ENCODE measurements at regions not wholly inside any gene's neighbourhood (a gene's known extent, or its start where the extent isn't known, plus 50 kb on each side); places are given as distances from the start of the nearest gene placed in this dataset.

GRCh38 chr1:230545181-230545580 is 97.1 kb upstream of the COG2 start:
- no peaks in the 10 kb centered on the region for H3K36me3 ChIP-seq (replicated peaks in 1 of 2; ENCODE audit: control insufficient read depth in 1 of 2, insufficient read depth in 2 of 2, low read length in 2 of 2)
- intact Hi-C loops (cut with micrococcal nuclease), result no loop called here
- Mint-ChIP-seq H3K9me3 (peaks cover 0 to 5% (median 2%) of the 10 kb centered on the region in 7 donors), H3K4me1 (peaks cover 2% of the 10 kb centered on the region), H3K4me3 (no peak overlapping the region), H3K27me3 (ENCODE audit: low read depth in 3 of 3) (peaks cover 6 to 17% (median 11%) of the 10 kb centered on the region in 3 donors), H3K27ac (no peak overlapping the region), H3K36me3 (no peaks in the 10 kb centered on the region)
- no peaks in the 10 kb centered on the region for H4K20me1 ChIP-seq (ENCODE audit: insufficient read depth, low read length)
- no peak overlapping the region for H3K9ac ChIP-seq (ENCODE audit: insufficient read depth, low read length, poor library complexity, severe bottlenecking)
- H3K4me2 ChIP-seq (replicated peaks; ENCODE audit: extremely low read depth, low read length, poor library complexity, severe bottlenecking), result no peak overlapping the region
- no CpG with 5 or more reads among the region's 3 CpGs for WGBS (ENCODE audit: insufficient coverage)
- no peak overlapping the region for H2AFZ ChIP-seq (ENCODE audit: insufficient read depth, low read depth, low read length, poor library complexity, severe bottlenecking)
- DNase-seq, result no peak
- no peak for TF ChIP-seq CTCF (IDR thresholded peaks at IDR 0.05)
- no peaks in the 10 kb centered on the region for H3K4me1 ChIP-seq (ENCODE audit: control insufficient read depth in 1 of 2, insufficient read depth in 2 of 2, low read length in 2 of 2)
- no peak overlapping the region for H3K27ac ChIP-seq (ENCODE audit: low read depth in 1 of 2, low read length in 2 of 2)
- no peak overlapping the region for H3K4me3 ChIP-seq (replicated peaks in 1 of 3; ENCODE audit: low read depth in 2 of 3, low read length in 3 of 3)
- no peaks in the 10 kb centered on the region for H3K79me2 ChIP-seq (ENCODE audit: insufficient read depth, low read length)
- no peaks in the 10 kb centered on the region for H3K9me3 ChIP-seq (replicated peaks in 1 of 2; ENCODE audit: control insufficient read depth in 1 of 2, insufficient read depth in 1 of 2, low read length in 2 of 2)
- H3K27me3 ChIP-seq (ENCODE audit: control insufficient read depth in 2 of 2, insufficient read depth in 2 of 2, low read length in 2 of 2), result no peaks in the 10 kb centered on the region

- Histone ChIP-seq H3K4me1 (ENCODE audit: control insufficient read depth in 1 of 2, insufficient read depth in 2 of 2, low read length in 2 of 2) (no peaks in the 10 kb centered on the region), H3K27ac (ENCODE audit: low read depth in 1 of 2, low read length in 2 of 2) (no peak overlapping the region), H4K20me1 (ENCODE audit: insufficient read depth, low read length) (no peaks in the 10 kb centered on the region), H3K4me3 (replicated peaks in 1 of 3; ENCODE audit: low read depth in 2 of 3, low read length in 3 of 3) (no peak overlapping the region), H3K27me3 (ENCODE audit: control insufficient read depth in 2 of 2, insufficient read depth in 2 of 2, low read length in 2 of 2) (no peaks in the 10 kb centered on the region), H3K79me2 (ENCODE audit: insufficient read depth, low read length) (no peaks in the 10 kb centered on the region), H3K36me3 (replicated peaks in 1 of 2; ENCODE audit: control insufficient read depth in 1 of 2, insufficient read depth in 2 of 2, low read length in 2 of 2) (no peaks in the 10 kb centered on the region), H2AFZ (ENCODE audit: insufficient read depth, low read depth, low read length, poor library complexity, severe bottlenecking) (no peak overlapping the region), H3K4me2 (replicated peaks; ENCODE audit: extremely low read depth, low read length, poor library complexity, severe bottlenecking) (no peak overlapping the region), H3K9me3 (replicated peaks in 1 of 2; ENCODE audit: control insufficient read depth in 1 of 2, insufficient read depth in 1 of 2, low read length in 2 of 2) (no peaks in the 10 kb centered on the region), H3K9ac (ENCODE audit: insufficient read depth, low read length, poor library complexity, severe bottlenecking) (no peak overlapping the region)
- H3K9me3 Mint-ChIP-seq, result peaks cover 0 to 5% (median 2%) of the 10 kb centered on the region in 7 donors
- DNase-seq, result no peak
- H3K27ac Mint-ChIP-seq, result peak overlapping the region in 1 of 7 donors; percentile 64
- H3K4me3 Mint-ChIP-seq, result no peak overlapping the region
- H3K27me3 Mint-ChIP-seq (ENCODE audit: low read depth in 3 of 3), result peaks cover 6 to 17% (median 11%) of the 10 kb centered on the region in 3 donors
- H3K4me1 Mint-ChIP-seq, result peaks cover 2% of the 10 kb centered on the region
- TF ChIP-seq CTCF (IDR thresholded peaks at IDR 0.05), result no peak
- H3K36me3 Mint-ChIP-seq, result no peaks in the 10 kb centered on the region
- intact Hi-C loops (cut with micrococcal nuclease), result no loop called here
Measured at GRCh38 chr1:230544758-230545157, 97.5 kb upstream of the COG2 start.
